B cell (primary cell): ENCODE measurements at regions not wholly inside any gene's neighbourhood (a gene's known extent, or its start where the extent isn't known, plus 50 kb on each side); places are given as distances from the start of the nearest gene placed in this dataset.

Experiments
- CTCF ChIP-seq: fragments of 200-600 bp; IDR thresholded peaks from one replicate; pipeline ENCODE4 v1.8.0; 2022; ENCODE audit warnings: antibody characterized with exemption, mild to moderate bottlenecking
- EZH2 ChIP-seq: IDR thresholded peaks from 2 replicates; pipeline ENCODE4 v1.6.1; 2012; ENCODE audit warnings: borderline replicate concordance, low read depth, mild to moderate bottlenecking, moderate library complexity, low read length; ENCODE audit not compliant: insufficient read depth, poor library complexity, severe bottlenecking

DNA sequence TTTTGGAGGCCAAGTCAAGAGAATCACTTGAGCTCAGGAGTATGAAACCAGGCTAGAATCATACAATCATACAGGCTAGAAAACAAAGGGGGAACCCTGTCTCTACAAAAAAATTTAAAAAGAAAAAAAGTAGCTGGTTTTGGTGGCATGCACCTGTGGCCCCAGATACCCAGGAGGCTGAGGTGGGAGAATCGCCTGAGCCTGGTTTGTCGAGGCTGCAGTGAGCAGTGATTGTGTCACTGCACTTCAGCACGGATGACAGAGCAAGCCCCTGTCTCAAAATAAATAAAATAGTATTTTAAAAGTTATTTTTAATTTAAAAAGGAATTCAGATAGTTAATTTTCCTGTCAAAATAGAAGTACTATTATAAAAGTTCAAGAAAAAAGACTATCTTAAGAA is 369.1 kb upstream of the SLITRK5 start:
- no peak for TF ChIP-seq CTCF
- no peak for TF ChIP-seq EZH2
